ENCODE measurements at regions not wholly inside any gene's neighbourhood (a gene's known extent, or its start where the extent isn't known, plus 50 kb on each side); places are given as distances from the start of the nearest gene placed in this dataset.

GRCh38 chr6:139979021-139979725 is 604.7 kb upstream of the CITED2 start:
- no peak overlapping the region for H3K4me2 ChIP-seq

DNA sequence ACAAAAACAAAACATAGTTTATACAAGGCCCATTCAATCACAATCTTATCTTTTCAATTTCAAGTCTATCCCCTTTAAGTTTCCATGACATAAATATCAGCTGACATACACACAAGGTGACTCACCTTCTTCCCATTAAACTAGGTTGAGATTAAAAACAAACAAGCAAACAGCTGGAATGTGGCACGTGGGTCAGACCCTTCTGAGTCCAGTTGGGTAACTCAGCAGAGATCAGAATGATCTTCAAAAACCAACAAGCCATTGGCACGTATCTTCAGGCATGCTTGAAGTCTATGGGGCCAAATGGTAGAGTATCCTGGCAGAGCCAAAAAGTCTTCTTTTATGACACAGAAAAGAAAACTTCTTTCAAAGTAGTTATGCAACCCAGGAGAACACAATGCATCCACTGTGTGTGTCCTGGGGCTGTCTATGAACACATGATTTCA is 603.5 kb upstream of the CITED2 start:
- H3K27ac ChIP-seq = no peak overlapping the region
- Mint-ChIP-seq H3K27ac (peak overlapping the region; percentile 76), H3K9me3 (peaks cover 7% of the 10 kb centered on the region), H3K27me3 (ENCODE audit: insufficient read depth, low read depth) (no peaks in the 10 kb centered on the region), H3K4me3 (no peak overlapping the region), H3K4me1 (peaks cover 51% of the 10 kb centered on the region), H3K36me3 (peaks cover 4% of the 10 kb centered on the region)
- H3K79me2 ChIP-seq (ENCODE audit: low read depth) = no peaks in the 10 kb centered on the region
- no peak overlapping the region for H3K9ac ChIP-seq
- peaks cover 19% of the 10 kb centered on the region for H3F3A ChIP-seq (ENCODE audit: low read depth)
- H3K9me3 ChIP-seq (ENCODE audit: low read depth) = no peaks in the 10 kb centered on the region
- TF ChIP-seq, protein P1, sequence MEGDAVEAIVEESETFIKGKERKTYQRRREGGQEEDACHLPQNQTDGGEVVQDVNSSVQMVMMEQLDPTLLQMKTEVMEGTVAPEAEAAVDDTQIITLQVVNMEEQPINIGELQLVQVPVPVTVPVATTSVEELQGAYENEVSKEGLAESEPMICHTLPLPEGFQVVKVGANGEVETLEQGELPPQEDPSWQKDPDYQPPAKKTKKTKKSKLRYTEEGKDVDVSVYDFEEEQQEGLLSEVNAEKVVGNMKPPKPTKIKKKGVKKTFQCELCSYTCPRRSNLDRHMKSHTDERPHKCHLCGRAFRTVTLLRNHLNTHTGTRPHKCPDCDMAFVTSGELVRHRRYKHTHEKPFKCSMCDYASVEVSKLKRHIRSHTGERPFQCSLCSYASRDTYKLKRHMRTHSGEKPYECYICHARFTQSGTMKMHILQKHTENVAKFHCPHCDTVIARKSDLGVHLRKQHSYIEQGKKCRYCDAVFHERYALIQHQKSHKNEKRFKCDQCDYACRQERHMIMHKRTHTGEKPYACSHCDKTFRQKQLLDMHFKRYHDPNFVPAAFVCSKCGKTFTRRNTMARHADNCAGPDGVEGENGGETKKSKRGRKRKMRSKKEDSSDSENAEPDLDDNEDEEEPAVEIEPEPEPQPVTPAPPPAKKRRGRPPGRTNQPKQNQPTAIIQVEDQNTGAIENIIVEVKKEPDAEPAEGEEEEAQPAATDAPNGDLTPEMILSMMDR (IDR thresholded peaks at IDR 0.05) = no peak
- no peak for TF ChIP-seq EZH2 (IDR thresholded peaks at IDR 0.05)
- TF ChIP-seq EZH2phosphoT487 (IDR thresholded peaks at IDR 0.05) = no peak
- H3K36me3 ChIP-seq = no peaks in the 10 kb centered on the region
- H3K4me1 ChIP-seq = peaks cover 38% of the 10 kb centered on the region
- no peaks in the 10 kb centered on the region for H4K20me1 ChIP-seq (ENCODE audit: low read depth)
- H3K4me2 ChIP-seq = no peak overlapping the region
- H3K4me3 ChIP-seq = no peak overlapping the region
- H3K27me3 ChIP-seq = no peaks in the 10 kb centered on the region
- no peak for DNase-seq (ENCODE audit: low spot score)
- H2AFZ ChIP-seq (replicated peaks) = peak overlapping the region; percentile 28

More at GRCh38 chr6:139979021-139979725, 604.7 kb upstream of the CITED2 start:
- no peaks in the 10 kb centered on the region for H3K27me3 Mint-ChIP-seq (ENCODE audit: insufficient read depth, low read depth)
- H3K9me3 Mint-ChIP-seq = peaks cover 7% of the 10 kb centered on the region
- no peak overlapping the region for H3K4me3 Mint-ChIP-seq
- no peak overlapping the region for H3K4me3 ChIP-seq
- peaks cover 5% of the 10 kb centered on the region for H3K36me3 Mint-ChIP-seq
- peaks cover 19% of the 10 kb centered on the region for H3F3A ChIP-seq (ENCODE audit: low read depth)
- H3K27ac Mint-ChIP-seq = peak overlapping the region; percentile 57
- no peaks in the 10 kb centered on the region for H3K27me3 ChIP-seq
- H3K79me2 ChIP-seq (ENCODE audit: low read depth) = no peaks in the 10 kb centered on the region
- H3K27ac ChIP-seq = no peak overlapping the region
- H3K9me3 ChIP-seq (ENCODE audit: low read depth) = no peaks in the 10 kb centered on the region
- H4K20me1 ChIP-seq (ENCODE audit: low read depth) = no peaks in the 10 kb centered on the region
- no peaks in the 10 kb centered on the region for H3K36me3 ChIP-seq
- peaks cover 56% of the 10 kb centered on the region for H3K4me1 Mint-ChIP-seq
- TF ChIP-seq EZH2phosphoT487 (IDR thresholded peaks at IDR 0.05) = no peak
- TF ChIP-seq, protein P1 (IDR thresholded peaks at IDR 0.05) = no peak
- no peak for TF ChIP-seq EZH2 (IDR thresholded peaks at IDR 0.05)
- no peak overlapping the region for H2AFZ ChIP-seq (replicated peaks)
- peak; percentile 57 for DNase-seq (ENCODE audit: low spot score)
- no peak overlapping the region for H3K9ac ChIP-seq
- peaks cover 46% of the 10 kb centered on the region for H3K4me1 ChIP-seq

- H3K9me3 ChIP-seq (ENCODE audit: low read depth) = no peaks in the 10 kb centered on the region
- no peak overlapping the region for H3K9ac ChIP-seq
- H2AFZ ChIP-seq (replicated peaks) = no peak overlapping the region
- DNase-seq (ENCODE audit: low spot score) = no peak
- H3K4me1 ChIP-seq = peaks cover under 1% of the 10 kb centered on the region
- no peaks in the 10 kb centered on the region for H3F3A ChIP-seq (ENCODE audit: low read depth)
- H3K79me2 ChIP-seq (ENCODE audit: low read depth) = no peaks in the 10 kb centered on the region
- no peaks in the 10 kb centered on the region for H4K20me1 ChIP-seq (ENCODE audit: low read depth)
- Mint-ChIP-seq H3K4me3 (no peak overlapping the region), H3K27me3 (ENCODE audit: insufficient read depth, low read depth) (no peaks in the 10 kb centered on the region), H3K9me3 (peaks cover 26% of the 10 kb centered on the region), H3K27ac (peak overlapping the region; percentile 75), H3K36me3 (peaks cover 16% of the 10 kb centered on the region), H3K4me1 (peaks cover 20% of the 10 kb centered on the region)
- H3K4me3 ChIP-seq = no peak overlapping the region
- no peak overlapping the region for H3K27ac ChIP-seq
- no peaks in the 10 kb centered on the region for H3K36me3 ChIP-seq
- TF ChIP-seq EZH2 (IDR thresholded peaks at IDR 0.05) (no peak), EZH2phosphoT487 (IDR thresholded peaks at IDR 0.05) (no peak)
- TF ChIP-seq, protein P1 (IDR thresholded peaks at IDR 0.05) = no peak
- H3K4me2 ChIP-seq = no peak overlapping the region
- no peaks in the 10 kb centered on the region for H3K27me3 ChIP-seq
Measured at GRCh38 chr6:139973669-139974344, 599.4 kb upstream of the CITED2 start.
